Activated CD4-positive, alpha-beta T cell treated with anti-CD3 and anti-CD28 coated beads, Interleukin-2, Interleukin-6, amounts not matched to agents 100 ng/mL and 50 ng/mL, durations not matched to agents 16 hours and 8 hours (primary cell): ENCODE measurements at regions not wholly inside any gene's neighbourhood (a gene's known extent, or its start where the extent isn't known, plus 50 kb on each side); places are given as distances from the start of the nearest gene placed in this dataset.
A peak's percentile ranks its signal among the peaks of the same experiment; 100 is the strongest.

Experiments used
- DNase-seq: peaks from one replicate; pipeline ENCODE4 v3.0.0-alpha.2; 2020

GRCh38 chr3:99176169-99176964 is 274.9 kb upstream of the DCBLD2 start:
- no peak for DNase-seq

GRCh38 chr3:99175276-99175812 is 273.8 kb upstream of the DCBLD2 start:
- no peak for DNase-seq

- DNase-seq: peak; percentile 57
Observed at GRCh38 chr3:99172736-99173657, 271.5 kb upstream of the DCBLD2 start.

GRCh38 chr3:99171800-99172199 is 270.3 kb upstream of the DCBLD2 start:
- DNase-seq: no peak

GRCh38 chr3:99170867-99171517 is 269.5 kb upstream of the DCBLD2 start:
- DNase-seq: no peak

GRCh38 chr3:99167071-99167470 is 265.6 kb upstream of the DCBLD2 start:
- DNase-seq: no peak

- no peak for DNase-seq
Observed at GRCh38 chr3:99163314-99163713, 261.8 kb upstream of the DCBLD2 start.

GRCh38 chr3:99159220-99159762 is 257.8 kb upstream of the DCBLD2 start:
- DNase-seq: no peak

- DNase-seq: no peak
Observed at GRCh38 chr3:99145031-99145430, 243.5 kb upstream of the DCBLD2 start.

GRCh38 chr3:99143493-99143892 is 242.0 kb upstream of the DCBLD2 start:
- DNase-seq: no peak

- DNase-seq: no peak
Observed at GRCh38 chr3:99134986-99135385, 233.5 kb upstream of the DCBLD2 start.

GRCh38 chr3:99131876-99132275 is 230.4 kb upstream of the DCBLD2 start:
- no peak for DNase-seq

- no peak for DNase-seq
Observed at GRCh38 chr3:99128725-99129505, 227.4 kb upstream of the DCBLD2 start.

GRCh38 chr3:99128235-99128634 is 226.7 kb upstream of the DCBLD2 start:
- no peak for DNase-seq

GRCh38 chr3:99126316-99126715 is 224.8 kb upstream of the DCBLD2 start:
- DNase-seq: no peak

GRCh38 chr3:99119385-99119784 is 217.9 kb upstream of the DCBLD2 start:
- no peak for DNase-seq

GRCh38 chr3:99118381-99118780 is 216.9 kb upstream of the DCBLD2 start:
- DNase-seq: no peak

- no peak for DNase-seq
Observed at GRCh38 chr3:99114565-99115291, 213.2 kb upstream of the DCBLD2 start.

- DNase-seq: no peak
Observed at GRCh38 chr3:99111235-99111634, 209.7 kb upstream of the DCBLD2 start.

- DNase-seq: no peak
Observed at GRCh38 chr3:99110401-99110800, 208.9 kb upstream of the DCBLD2 start.

GRCh38 chr3:99108508-99108907 is 207.0 kb upstream of the DCBLD2 start:
- DNase-seq: no peak
